Gastrocnemius medialis (tissue), 4 donors: ENCODE measurements at regions not wholly inside any gene's neighbourhood (a gene's known extent, or its start where the extent isn't known, plus 50 kb on each side); places are given as distances from the start of the nearest gene placed in this dataset.
"Not testable (repeated sequence)": the region's sequence is repeated elsewhere in the genome, so short reads cannot be mapped to it uniquely, and the experiment has no call there.

Experiments used
- ATAC-seq, 2 donors: fragments of 150-250 bp; one replicate each; pipeline ENCODE4 v1.9.1; 2016
- DNase-seq, 2 donors: peaks; one replicate each; pipeline ENCODE4 v3.0.0-alpha.2; 2019
- H3K27ac ChIP-seq, 4 donors: fragments of 200-600 bp; sonication (generic); 1 replicate in 1 of 4; 2 replicates in 3 of 4; pipeline ENCODE4 v1.5.1; 2016 to 2018; ENCODE audit warnings: mild to moderate bottlenecking in 2 of 4, moderate library complexity in 1 of 4
- H3K27me3 ChIP-seq, 3 donors: fragments of 200-600 bp; sonication (generic) in 2 of 3; 1 replicate in 1 of 3; 2 replicates in 2 of 3; pipeline versions ENCODE4 v1.5.1 to v1.6.0; 2016 to 2019; ENCODE audit warnings: mild to moderate bottlenecking in 1 of 3, moderate library complexity in 1 of 3
- H3K36me3 ChIP-seq, 2 donors: fragments of 200-600 bp; sonication (generic) in 1 of 2; one replicate each; pipeline ENCODE4 v1.5.1; 2017 to 2018
- H3K4me1 ChIP-seq, 2 donors: fragments of 200-600 bp; sonication (generic) in 1 of 2; one replicate each; pipeline ENCODE4 v1.5.1; 2016 to 2017; ENCODE audit warnings: mild to moderate bottlenecking in 2 of 2
- H3K4me3 ChIP-seq, 4 donors: fragments of 200-600 bp; sonication (generic) in 3 of 4; 1 replicate in 1 of 4; 2 replicates in 3 of 4; pipeline ENCODE4 v1.5.1; 2016 to 2019; ENCODE audit warnings: mild to moderate bottlenecking in 2 of 4
- H3K9me3 ChIP-seq, 3 donors: fragments of 200-600 bp; sonication (generic) in 2 of 3; 1 replicate in 1 of 3; 2 replicates in 2 of 3; pipeline ENCODE4 v1.5.1; 2016 to 2019
- POLR2A ChIP-seq, 2 donors: fragments of 450-650 bp; IDR thresholded peaks; one replicate each; pipeline ENCODE4 v1.6.1; 2017; ENCODE audit warnings: antibody characterized with exemption in 2 of 2, mild to moderate bottlenecking in 2 of 2, moderate library complexity in 2 of 2
- in situ Hi-C, 4 donors: fragments of 200-750 bp; cut with MboI; loops; one replicate each; pipeline versions ENCODE4 v1.15.0 to v1.8.0; 2017; ENCODE audit warnings: low sequenced_read_pairs in 4 of 4
- intact Hi-C: fragments of 100-400 bp; cut with DNase I; formaldehyde crosslinking; loops from one replicate; pipeline ENCODE4 v1.15.1; 2023; ENCODE audit warnings: low total_unique reads
- TF ChIP-seq, protein P1 (sequence below), 5 experiments: fragments of 450-650 bp in 3 of 5; fragments of 200-600 bp in 2 of 5; sonication (generic) in 2 of 5; IDR thresholded peaks in 4 of 5; conservative IDR thresholded peaks in 1 of 5; 1 replicate in 4 of 5; 2 replicates in 1 of 5; pipeline ENCODE4 v1.5.1; 2016 to 2019; ENCODE audit warnings: antibody characterized with exemption in 5 of 5, mild to moderate bottlenecking in 3 of 5, moderate library complexity in 3 of 5

DNA sequence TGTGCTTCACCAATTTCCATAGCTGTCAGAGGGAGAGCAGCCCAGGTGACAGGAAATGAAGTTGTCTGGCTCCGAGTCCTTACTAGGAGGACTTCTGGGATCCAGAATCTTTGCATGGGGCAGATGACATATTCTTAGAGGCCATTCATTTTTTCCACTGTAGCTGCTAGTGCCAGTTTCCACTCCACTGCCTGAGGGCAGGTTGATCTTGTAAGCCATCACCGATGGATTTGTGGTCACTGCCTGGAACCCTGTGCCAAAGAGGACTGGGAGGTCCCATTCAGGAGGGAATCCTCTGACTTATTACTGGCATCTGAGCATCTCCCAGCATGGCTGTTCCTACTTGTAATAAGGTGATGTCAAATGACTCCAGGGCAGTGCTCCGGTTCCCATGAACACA lies 144.1 kb upstream of the KCNJ18 start:
- TF ChIP-seq, protein P1, sequence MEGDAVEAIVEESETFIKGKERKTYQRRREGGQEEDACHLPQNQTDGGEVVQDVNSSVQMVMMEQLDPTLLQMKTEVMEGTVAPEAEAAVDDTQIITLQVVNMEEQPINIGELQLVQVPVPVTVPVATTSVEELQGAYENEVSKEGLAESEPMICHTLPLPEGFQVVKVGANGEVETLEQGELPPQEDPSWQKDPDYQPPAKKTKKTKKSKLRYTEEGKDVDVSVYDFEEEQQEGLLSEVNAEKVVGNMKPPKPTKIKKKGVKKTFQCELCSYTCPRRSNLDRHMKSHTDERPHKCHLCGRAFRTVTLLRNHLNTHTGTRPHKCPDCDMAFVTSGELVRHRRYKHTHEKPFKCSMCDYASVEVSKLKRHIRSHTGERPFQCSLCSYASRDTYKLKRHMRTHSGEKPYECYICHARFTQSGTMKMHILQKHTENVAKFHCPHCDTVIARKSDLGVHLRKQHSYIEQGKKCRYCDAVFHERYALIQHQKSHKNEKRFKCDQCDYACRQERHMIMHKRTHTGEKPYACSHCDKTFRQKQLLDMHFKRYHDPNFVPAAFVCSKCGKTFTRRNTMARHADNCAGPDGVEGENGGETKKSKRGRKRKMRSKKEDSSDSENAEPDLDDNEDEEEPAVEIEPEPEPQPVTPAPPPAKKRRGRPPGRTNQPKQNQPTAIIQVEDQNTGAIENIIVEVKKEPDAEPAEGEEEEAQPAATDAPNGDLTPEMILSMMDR (IDR thresholded peaks at IDR 0.05 in 4 of 5, conservative IDR thresholded peaks at IDR 0.05 in 1 of 5), result no peak
- no peak for TF ChIP-seq POLR2A (IDR thresholded peaks at IDR 0.05)
- in situ Hi-C loops, result loop anchor here in 1 of 4 donors (25.0 kb wide), 1 partner anchor 436 kb away; no protein-coding TSS in a partner anchor
- no peak for ATAC-seq
- Histone ChIP-seq H3K27ac (no peak overlapping the region), H3K36me3 (no peaks in the 10 kb centered on the region), H3K9me3 (no peaks in the 10 kb centered on the region), H3K27me3 (no peaks in the 10 kb centered on the region), H3K4me1 (peaks cover 23 to 29% of the 10 kb centered on the region in 2 donors), H3K4me3 (no peak overlapping the region)
- intact Hi-C loops, result no loop called here
- no peak for DNase-seq

DNA sequence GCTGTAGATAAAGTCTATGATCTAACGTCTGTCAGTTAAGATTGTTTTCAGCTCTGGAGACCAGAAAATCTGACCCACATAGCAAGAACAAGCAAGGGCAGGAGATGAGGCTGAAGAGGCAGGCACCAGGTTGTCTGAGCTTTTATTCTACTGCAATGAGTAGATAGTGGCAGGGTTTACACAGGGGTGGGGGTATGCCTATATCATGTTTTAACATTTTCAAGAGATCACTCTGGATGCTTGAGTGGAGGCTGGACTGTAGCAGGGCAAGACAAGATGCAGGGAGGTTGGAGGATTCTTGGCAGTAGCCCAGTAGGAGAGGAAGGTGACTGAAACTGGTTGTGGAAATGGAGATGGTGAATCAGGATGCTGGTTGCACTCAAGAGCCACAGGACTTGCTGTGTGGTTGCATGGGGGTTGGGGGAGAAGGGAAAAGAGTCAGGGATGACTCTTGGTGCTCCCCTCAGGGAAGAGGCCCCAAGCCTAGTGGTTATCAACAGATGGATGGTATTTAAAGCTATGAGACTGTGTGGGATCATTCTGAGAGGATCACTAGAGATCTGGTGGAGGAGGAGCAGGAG lies 143.1 kb upstream of the KCNJ18 start:
- TF ChIP-seq, protein P1 (IDR thresholded peaks at IDR 0.05 in 4 of 5, conservative IDR thresholded peaks at IDR 0.05 in 1 of 5), result no peak
- TF ChIP-seq POLR2A (IDR thresholded peaks at IDR 0.05), result no peak
- Histone ChIP-seq H3K9me3 (no peaks in the 10 kb centered on the region), H3K27ac (no peak overlapping the region), H3K4me3 (peak overlapping the region in 1 of 4 donors; percentile 82), H3K36me3 (no peaks in the 10 kb centered on the region), H3K4me1 (peaks cover 23 to 29% of the 10 kb centered on the region in 2 donors), H3K27me3 (no peaks in the 10 kb centered on the region)
- ATAC-seq (no peak), DNase-seq (no peak)
- intact Hi-C loops, result no loop called here
- in situ Hi-C loops, result loop anchor here in 1 of 4 donors (25.0 kb wide), 1 partner anchor 437 kb away; no protein-coding TSS in a partner anchor

DNA sequence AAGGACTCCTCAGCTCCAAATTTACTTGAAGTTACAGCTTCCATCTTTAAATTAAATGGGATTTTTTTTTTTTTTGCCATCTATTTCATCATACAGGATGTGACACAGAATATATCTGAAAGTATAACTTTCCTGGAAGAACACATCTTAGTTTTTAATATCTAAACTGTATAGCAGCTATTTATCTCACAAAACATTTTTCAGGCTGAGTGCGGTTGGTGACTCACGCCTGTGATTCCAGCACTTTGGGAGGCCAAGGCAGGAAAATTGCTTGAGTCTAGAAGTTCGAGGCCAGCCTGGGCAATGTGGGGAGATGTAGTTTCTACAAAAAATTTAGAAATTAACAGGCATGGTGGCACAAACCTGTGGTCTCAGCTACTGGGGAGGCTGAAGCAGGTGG lies 142.3 kb upstream of the KCNJ18 start:
- H3K27me3 ChIP-seq, H3K9me3 ChIP-seq, in situ Hi-C loops, H3K36me3 ChIP-seq, ATAC-seq, DNase-seq, intact Hi-C loops, H3K27ac ChIP-seq: not testable (repeated sequence)
- Histone ChIP-seq H3K4me3 (peak overlapping the region in 3 of 4 donors; percentile 82 to 91 (median 82)), H3K4me1 (peaks cover 23 to 29% of the 10 kb centered on the region in 2 donors)

DNA sequence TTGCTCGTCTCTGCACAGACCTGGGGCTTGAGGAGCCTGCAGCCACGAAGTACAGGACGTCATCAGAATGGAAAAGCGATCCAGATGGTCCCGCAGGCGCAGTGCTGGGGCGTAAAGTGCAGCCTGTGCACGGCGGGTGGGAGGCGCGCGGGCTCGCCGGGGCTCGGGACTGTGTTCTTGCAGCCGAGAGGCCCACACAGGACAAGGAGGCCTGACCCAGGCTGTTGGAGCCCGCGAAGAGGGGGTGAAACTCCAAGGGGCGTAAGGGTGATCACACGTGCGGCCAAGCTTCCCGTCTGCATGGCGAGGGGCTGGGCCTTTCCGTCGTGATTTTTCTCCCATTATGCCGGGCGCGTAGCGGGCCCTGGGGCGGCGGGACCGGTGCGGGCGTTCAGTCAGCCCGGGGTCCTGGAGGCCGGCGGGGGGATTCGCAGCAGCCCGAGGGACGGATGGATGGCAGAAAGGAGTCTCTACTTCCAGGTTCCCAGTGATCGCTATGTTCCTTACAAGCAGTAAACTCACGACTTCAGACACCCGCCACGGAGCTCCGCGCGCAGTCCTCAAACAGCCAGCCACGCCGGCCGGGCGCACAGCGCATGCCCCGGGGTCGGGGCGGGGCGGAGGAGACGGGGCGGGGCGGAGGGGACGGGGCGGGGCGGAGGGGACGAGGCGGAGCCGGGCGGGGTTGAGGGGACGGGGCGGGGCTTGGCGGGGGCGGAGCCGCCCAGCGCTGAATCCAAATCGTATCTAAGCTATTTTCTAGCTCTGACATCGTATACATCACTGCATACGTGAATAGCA lies 141.0 kb upstream of the KCNJ18 start:
- ATAC-seq (peak; percentile 95), DNase-seq (peak; percentile 58 to 72)
- TF ChIP-seq, protein P1 (IDR thresholded peaks at IDR 0.05 in 4 of 5, conservative IDR thresholded peaks at IDR 0.05 in 1 of 5), result no peak
- TF ChIP-seq POLR2A (IDR thresholded peaks at IDR 0.05), result peak; percentile 79 to 82
- Histone ChIP-seq H3K27me3 (no peaks in the 10 kb centered on the region), H3K4me3 (peak overlapping the region; percentile 82 to 91 (median 84)), H3K36me3 (no peaks in the 10 kb centered on the region), H3K9me3 (no peaks in the 10 kb centered on the region), H3K4me1 (peaks cover 23 to 29% of the 10 kb centered on the region in 2 donors), H3K27ac (peak overlapping the region; percentile 89 to 91 (median 91))
- intact Hi-C loops (no loop called here), in situ Hi-C loops (no loop called here)

DNA sequence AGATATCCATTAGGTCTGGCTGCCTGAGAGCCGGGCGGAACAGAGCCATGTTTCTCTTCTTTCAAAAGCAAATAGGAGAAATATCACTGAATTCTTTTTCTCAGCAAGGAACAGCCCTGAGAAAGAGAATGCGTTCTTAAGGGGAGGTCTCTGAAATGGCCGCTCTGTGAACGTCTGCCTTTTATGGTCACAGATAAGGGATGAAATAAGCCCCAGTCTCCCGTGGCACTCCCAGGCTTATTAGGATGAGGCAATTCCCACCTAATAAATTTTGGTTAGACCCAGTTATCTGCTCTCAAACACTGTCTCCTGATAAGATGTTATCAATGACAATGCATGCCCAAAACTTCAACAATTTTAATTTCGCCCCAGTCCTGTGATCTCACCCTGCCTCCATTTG lies 133.4 kb upstream of the KCNJ18 start:
- H3K4me1 ChIP-seq, intact Hi-C loops, H3K27me3 ChIP-seq, H3K27ac ChIP-seq, H3K9me3 ChIP-seq, H3K4me3 ChIP-seq, H3K36me3 ChIP-seq, in situ Hi-C loops, DNase-seq, ATAC-seq: not testable (repeated sequence)
